Activated T-helper 17 cell treated with anti-CD3 and anti-CD28 coated beads, Interleukin-2, amount 50 U/mL, for 72 hours (primary cell): ENCODE measurements at regions not wholly inside any gene's neighbourhood (a gene's known extent, or its start where the extent isn't known, plus 50 kb on each side); places are given as distances from the start of the nearest gene placed in this dataset.

ENCODE experiments used
- ATAC-seq: fragments of 150-1000 bp; cut with Tn5 transposase; replicated peaks from 2 replicates; pipeline ENCODE4 v1.10.0; 2021; ENCODE audit warnings: mild to moderate bottlenecking, moderate library complexity
- H3K27ac Mint-ChIP-seq: one replicate; pipeline ENCODE4 v1.8.0; 2022; ENCODE audit warnings: mixed read lengths
- H3K27me3 Mint-ChIP-seq: one replicate; pipeline ENCODE4 v1.8.0; 2022; ENCODE audit warnings: mixed read lengths
- H3K36me3 Mint-ChIP-seq: one replicate; pipeline ENCODE4 v1.8.0; 2022; ENCODE audit warnings: low read depth, mild to moderate bottlenecking, mixed read lengths
- H3K4me1 Mint-ChIP-seq: one replicate; pipeline ENCODE4 v1.8.0; 2022; ENCODE audit warnings: mixed read lengths
- H3K4me3 Mint-ChIP-seq: one replicate; pipeline ENCODE4 v1.8.0; 2022; ENCODE audit warnings: mild to moderate bottlenecking, mixed read lengths
- H3K9me3 Mint-ChIP-seq: one replicate; pipeline ENCODE4 v1.8.0; 2022; ENCODE audit warnings: mixed read lengths

- Mint-ChIP-seq H3K27me3 (peaks cover 7% of the 10 kb centered on the region), H3K27ac (no peak overlapping the region), H3K36me3 (no peaks in the 10 kb centered on the region), H3K4me1 (no peaks in the 10 kb centered on the region), H3K4me3 (no peak overlapping the region), H3K9me3 (no peaks in the 10 kb centered on the region)
- no peak for ATAC-seq
Measured at GRCh38 chr6:16078064-16078463, 50.8 kb upstream of the MYLIP start.

GRCh38 chr6:16069671-16070070 is 59.2 kb upstream of the MYLIP start:
- Mint-ChIP-seq H3K9me3 (no peaks in the 10 kb centered on the region), H3K4me1 (peaks cover 4% of the 10 kb centered on the region), H3K4me3 (no peak overlapping the region), H3K36me3 (no peaks in the 10 kb centered on the region), H3K27me3 (peaks cover 12% of the 10 kb centered on the region), H3K27ac (no peak overlapping the region)
- ATAC-seq = no peak

- peaks cover 4% of the 10 kb centered on the region for H3K4me1 Mint-ChIP-seq
- H3K27me3 Mint-ChIP-seq = peaks cover 12% of the 10 kb centered on the region
- H3K4me3 Mint-ChIP-seq = no peak overlapping the region
- no peak for ATAC-seq
- no peak overlapping the region for H3K27ac Mint-ChIP-seq
- H3K9me3 Mint-ChIP-seq = no peaks in the 10 kb centered on the region
- H3K36me3 Mint-ChIP-seq = no peaks in the 10 kb centered on the region
Measured at GRCh38 chr6:16069222-16069621, 59.7 kb upstream of the MYLIP start.

GRCh38 chr6:16067568-16067967 is 61.3 kb upstream of the MYLIP start:
- H3K27ac Mint-ChIP-seq = no peak overlapping the region
- peaks cover 4% of the 10 kb centered on the region for H3K27me3 Mint-ChIP-seq
- H3K4me1 Mint-ChIP-seq = peaks cover 4% of the 10 kb centered on the region
- ATAC-seq = no peak
- H3K9me3 Mint-ChIP-seq = no peaks in the 10 kb centered on the region
- H3K36me3 Mint-ChIP-seq = no peaks in the 10 kb centered on the region
- no peak overlapping the region for H3K4me3 Mint-ChIP-seq

GRCh38 chr6:16064671-16065072 is 64.2 kb upstream of the MYLIP start:
- Mint-ChIP-seq H3K4me3 (no peak overlapping the region), H3K27me3 (peaks cover 4% of the 10 kb centered on the region), H3K4me1 (peaks cover 4% of the 10 kb centered on the region), H3K9me3 (no peaks in the 10 kb centered on the region), H3K27ac (no peak overlapping the region), H3K36me3 (no peaks in the 10 kb centered on the region)
- ATAC-seq = no peak

- Mint-ChIP-seq H3K4me3 (no peak overlapping the region), H3K27ac (no peak overlapping the region), H3K9me3 (no peaks in the 10 kb centered on the region), H3K36me3 (no peaks in the 10 kb centered on the region), H3K27me3 (peaks cover 4% of the 10 kb centered on the region), H3K4me1 (peaks cover 4% of the 10 kb centered on the region)
- ATAC-seq = no peak
Measured at GRCh38 chr6:16063580-16063979, 65.3 kb upstream of the MYLIP start.

- Mint-ChIP-seq H3K4me3 (no peak overlapping the region), H3K9me3 (peaks cover 6% of the 10 kb centered on the region), H3K36me3 (no peaks in the 10 kb centered on the region), H3K27me3 (peaks cover 9% of the 10 kb centered on the region), H3K27ac (no peak overlapping the region), H3K4me1 (peaks cover 4% of the 10 kb centered on the region)
- ATAC-seq = no peak
Measured at GRCh38 chr6:16061818-16062217, 67.1 kb upstream of the MYLIP start.

GRCh38 chr6:16060039-16060438 is 68.8 kb upstream of the MYLIP start:
- ATAC-seq = no peak
- Mint-ChIP-seq H3K4me1 (peaks cover 3% of the 10 kb centered on the region), H3K9me3 (peaks cover 6% of the 10 kb centered on the region), H3K36me3 (no peaks in the 10 kb centered on the region), H3K27me3 (peaks cover 8% of the 10 kb centered on the region), H3K27ac (no peak overlapping the region), H3K4me3 (no peak overlapping the region)

GRCh38 chr6:16059496-16059895 is 69.4 kb upstream of the MYLIP start:
- peaks cover 6% of the 10 kb centered on the region for H3K9me3 Mint-ChIP-seq
- peaks cover 5% of the 10 kb centered on the region for H3K27me3 Mint-ChIP-seq
- no peaks in the 10 kb centered on the region for H3K4me1 Mint-ChIP-seq
- no peak overlapping the region for H3K4me3 Mint-ChIP-seq
- ATAC-seq = no peak
- no peak overlapping the region for H3K27ac Mint-ChIP-seq
- no peaks in the 10 kb centered on the region for H3K36me3 Mint-ChIP-seq

- H3K27ac Mint-ChIP-seq = no peak overlapping the region
- no peak overlapping the region for H3K4me3 Mint-ChIP-seq
- H3K9me3 Mint-ChIP-seq = peaks cover 6% of the 10 kb centered on the region
- no peaks in the 10 kb centered on the region for H3K4me1 Mint-ChIP-seq
- H3K36me3 Mint-ChIP-seq = no peaks in the 10 kb centered on the region
- no peak for ATAC-seq
- H3K27me3 Mint-ChIP-seq = peaks cover 5% of the 10 kb centered on the region
Measured at GRCh38 chr6:16058929-16059345, 69.9 kb upstream of the MYLIP start.

GRCh38 chr6:16058201-16058928 is 70.5 kb upstream of the MYLIP start:
- Mint-ChIP-seq H3K9me3 (peaks cover 6% of the 10 kb centered on the region), H3K27me3 (peaks cover 5% of the 10 kb centered on the region), H3K27ac (no peak overlapping the region), H3K4me1 (no peaks in the 10 kb centered on the region), H3K4me3 (no peak overlapping the region), H3K36me3 (no peaks in the 10 kb centered on the region)
- no peak for ATAC-seq

GRCh38 chr6:16057446-16057845 is 71.4 kb upstream of the MYLIP start:
- H3K27ac Mint-ChIP-seq = no peak overlapping the region
- no peaks in the 10 kb centered on the region for H3K36me3 Mint-ChIP-seq
- no peak overlapping the region for H3K4me3 Mint-ChIP-seq
- H3K4me1 Mint-ChIP-seq = no peaks in the 10 kb centered on the region
- H3K9me3 Mint-ChIP-seq = peaks cover 6% of the 10 kb centered on the region
- no peak for ATAC-seq
- H3K27me3 Mint-ChIP-seq = peaks cover 5% of the 10 kb centered on the region

- Mint-ChIP-seq H3K4me1 (no peaks in the 10 kb centered on the region), H3K27ac (no peak overlapping the region), H3K4me3 (no peak overlapping the region), H3K27me3 (peaks cover 5% of the 10 kb centered on the region), H3K36me3 (no peaks in the 10 kb centered on the region), H3K9me3 (peaks cover 6% of the 10 kb centered on the region)
- no peak for ATAC-seq
Measured at GRCh38 chr6:16056263-16056870, 72.5 kb upstream of the MYLIP start.

GRCh38 chr6:16055852-16056251 is 73.0 kb upstream of the MYLIP start:
- Mint-ChIP-seq H3K4me3 (no peak overlapping the region), H3K36me3 (no peaks in the 10 kb centered on the region), H3K27me3 (peaks cover 5% of the 10 kb centered on the region), H3K27ac (no peak overlapping the region), H3K4me1 (no peaks in the 10 kb centered on the region), H3K9me3 (peaks cover 6% of the 10 kb centered on the region)
- no peak for ATAC-seq

GRCh38 chr6:16049168-16049567 is 79.7 kb upstream of the MYLIP start:
- no peaks in the 10 kb centered on the region for H3K4me1 Mint-ChIP-seq
- no peak for ATAC-seq
- H3K27ac Mint-ChIP-seq = no peak overlapping the region
- H3K4me3 Mint-ChIP-seq = no peak overlapping the region
- H3K27me3 Mint-ChIP-seq = peaks cover 4% of the 10 kb centered on the region
- H3K9me3 Mint-ChIP-seq = no peaks in the 10 kb centered on the region
- no peaks in the 10 kb centered on the region for H3K36me3 Mint-ChIP-seq
